ENCODE measurements at regions not wholly inside any gene's neighbourhood (a gene's known extent, or its start where the extent isn't known, plus 50 kb on each side); places are given as distances from the start of the nearest gene placed in this dataset.
"Not testable (repeated sequence)": the region's sequence is repeated elsewhere in the genome, so short reads cannot be mapped to it uniquely, and the experiment has no call there.

- TF ChIP-seq CTCF (optimal IDR thresholded peaks at IDR 0.05 in 1 of 3, IDR thresholded peaks at IDR 0.05 in 1 of 3, conservative IDR thresholded peaks at IDR 0.05 in 1 of 3; ENCODE audit: extremely low read depth in 1 of 3, insufficient read depth in 2 of 3, low read length in 3 of 3); EZH2 (IDR thresholded peaks at IDR 0.05; ENCODE audit: low read length): not testable (repeated sequence)
Measured at GRCh38 chr11:24217319-24217718, 279.5 kb upstream of the LUZP2 start.
